Coronary artery (tissue), 2 donors: ENCODE measurements at regions not wholly inside any gene's neighbourhood (a gene's known extent, or its start where the extent isn't known, plus 50 kb on each side); places are given as distances from the start of the nearest gene placed in this dataset.
A peak's percentile ranks its signal among the peaks of the same experiment; 100 is the strongest.

Source experiments
- DNase-seq: peaks from one replicate; pipeline ENCODE4 v3.0.0-alpha.2; 2017; ENCODE audit warnings: low spot score
- H3K27ac ChIP-seq, 2 donors: fragments of 200-600 bp; sonication (generic); one replicate each; pipeline ENCODE4 v1.5.1; 2016 to 2019
- H3K4me3 ChIP-seq: fragments of 200-600 bp; sonication (generic); 2 replicates; pipeline ENCODE4 v1.5.1; 2016; ENCODE audit warnings: mild to moderate bottlenecking, moderate library complexity
- TF ChIP-seq, protein P1 (sequence below): fragments of 200-600 bp; sonication (generic); IDR thresholded peaks from one replicate; pipeline ENCODE4 v1.5.1; 2019; ENCODE audit warnings: antibody characterized with exemption

DNA sequence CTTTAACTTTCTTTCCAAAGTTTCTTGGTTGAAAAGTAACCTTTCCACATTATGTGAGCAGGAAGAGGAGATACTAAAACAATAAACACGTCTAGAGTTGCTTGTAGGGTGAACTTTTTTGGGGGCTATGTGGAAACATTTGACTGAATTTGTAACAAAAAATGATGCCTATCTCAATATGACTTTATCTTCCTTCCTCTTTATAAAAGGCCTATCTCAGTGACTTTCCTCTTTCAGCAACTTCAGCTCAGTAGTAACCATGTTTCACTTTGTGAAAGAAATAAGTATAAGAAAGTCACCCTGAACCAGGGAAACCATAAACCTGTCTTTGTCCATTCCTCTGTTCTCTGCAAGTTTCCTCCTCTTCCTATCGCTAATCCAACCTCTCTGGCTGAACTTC is 124.7 kb upstream of the TMEM164 start:
- TF ChIP-seq, protein P1, sequence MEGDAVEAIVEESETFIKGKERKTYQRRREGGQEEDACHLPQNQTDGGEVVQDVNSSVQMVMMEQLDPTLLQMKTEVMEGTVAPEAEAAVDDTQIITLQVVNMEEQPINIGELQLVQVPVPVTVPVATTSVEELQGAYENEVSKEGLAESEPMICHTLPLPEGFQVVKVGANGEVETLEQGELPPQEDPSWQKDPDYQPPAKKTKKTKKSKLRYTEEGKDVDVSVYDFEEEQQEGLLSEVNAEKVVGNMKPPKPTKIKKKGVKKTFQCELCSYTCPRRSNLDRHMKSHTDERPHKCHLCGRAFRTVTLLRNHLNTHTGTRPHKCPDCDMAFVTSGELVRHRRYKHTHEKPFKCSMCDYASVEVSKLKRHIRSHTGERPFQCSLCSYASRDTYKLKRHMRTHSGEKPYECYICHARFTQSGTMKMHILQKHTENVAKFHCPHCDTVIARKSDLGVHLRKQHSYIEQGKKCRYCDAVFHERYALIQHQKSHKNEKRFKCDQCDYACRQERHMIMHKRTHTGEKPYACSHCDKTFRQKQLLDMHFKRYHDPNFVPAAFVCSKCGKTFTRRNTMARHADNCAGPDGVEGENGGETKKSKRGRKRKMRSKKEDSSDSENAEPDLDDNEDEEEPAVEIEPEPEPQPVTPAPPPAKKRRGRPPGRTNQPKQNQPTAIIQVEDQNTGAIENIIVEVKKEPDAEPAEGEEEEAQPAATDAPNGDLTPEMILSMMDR, result no peak
- Histone ChIP-seq H3K4me3 (no peak overlapping the region), H3K27ac (no peak overlapping the region)
- DNase-seq, result no peak

DNA sequence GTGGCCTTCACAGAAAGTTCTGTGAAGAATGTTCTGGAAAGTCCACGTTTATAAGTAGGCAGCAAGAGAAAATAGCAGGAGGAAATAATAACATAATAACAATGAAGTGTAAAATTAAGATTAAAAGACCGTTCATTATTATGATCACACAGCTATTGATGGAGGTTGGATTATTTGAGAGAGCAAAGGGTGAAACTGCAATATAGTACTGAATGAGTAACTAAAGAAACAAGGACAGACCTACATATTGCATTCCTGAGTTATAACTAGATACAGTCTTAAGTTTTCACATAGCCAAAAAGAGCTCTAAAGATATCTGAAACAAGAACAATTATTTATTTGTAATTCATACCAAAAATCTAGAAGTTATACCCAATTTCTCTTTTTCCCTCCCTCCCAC is 122.9 kb upstream of the TMEM164 start:
- Histone ChIP-seq H3K4me3 (no peak overlapping the region), H3K27ac (no peak overlapping the region)
- TF ChIP-seq, protein P1, result no peak
- DNase-seq, result no peak

DNA sequence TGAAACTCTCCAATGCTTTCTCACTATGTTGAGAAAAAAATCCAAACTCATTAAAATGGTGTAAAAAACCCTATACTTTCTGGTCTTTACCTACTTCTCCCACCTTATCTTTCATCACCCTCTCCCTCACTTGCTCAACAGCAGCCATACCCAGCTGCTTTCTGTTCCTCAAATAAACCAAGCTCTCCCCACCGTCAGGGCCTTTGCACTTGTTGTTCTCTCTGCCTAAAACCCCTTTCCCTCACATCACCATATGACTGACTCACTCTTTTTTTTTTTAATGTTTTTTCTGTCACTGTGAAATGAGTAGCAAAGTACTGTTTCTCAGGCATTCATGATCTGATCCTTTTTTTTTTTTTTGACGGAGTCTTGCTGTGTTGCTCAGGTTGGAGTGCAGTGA is 122.3 kb upstream of the TMEM164 start:
- TF ChIP-seq, protein P1, result no peak
- no peak for DNase-seq
- Histone ChIP-seq H3K27ac (no peak overlapping the region), H3K4me3 (no peak overlapping the region)

DNA sequence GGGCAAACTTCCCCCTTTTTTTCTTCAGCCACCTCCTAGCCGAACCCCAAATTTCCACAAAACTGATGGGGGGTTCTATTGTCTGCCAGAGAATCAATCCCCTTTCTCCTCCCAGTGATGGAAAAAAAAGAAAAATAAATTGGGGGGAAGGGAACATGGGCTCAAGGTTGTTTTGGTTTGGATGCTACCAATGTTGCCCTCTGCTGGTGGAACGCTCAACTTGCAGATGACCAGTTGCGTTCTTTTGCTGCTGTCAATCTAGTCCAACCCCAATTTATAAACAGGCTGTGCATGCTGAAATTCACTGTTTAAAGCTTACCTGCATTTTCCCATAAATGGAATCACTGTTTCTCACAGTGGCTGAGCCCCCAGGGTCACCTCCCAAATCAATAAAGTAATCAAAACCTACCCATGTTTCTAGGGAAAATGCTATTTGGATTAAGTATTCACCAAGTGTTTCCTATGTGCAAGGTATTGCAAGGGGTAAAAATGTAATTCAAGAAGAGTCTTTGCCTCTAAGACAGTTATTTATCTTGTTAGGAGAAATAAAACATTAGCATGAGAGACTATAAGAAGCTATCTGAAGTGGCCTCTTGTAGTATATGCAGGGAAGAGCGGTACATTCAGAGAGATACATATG is 116.7 kb upstream of the TMEM164 start:
- TF ChIP-seq, protein P1, result peak; percentile 49
- Histone ChIP-seq H3K4me3 (no peak overlapping the region), H3K27ac (no peak overlapping the region)
- no peak for DNase-seq

DNA sequence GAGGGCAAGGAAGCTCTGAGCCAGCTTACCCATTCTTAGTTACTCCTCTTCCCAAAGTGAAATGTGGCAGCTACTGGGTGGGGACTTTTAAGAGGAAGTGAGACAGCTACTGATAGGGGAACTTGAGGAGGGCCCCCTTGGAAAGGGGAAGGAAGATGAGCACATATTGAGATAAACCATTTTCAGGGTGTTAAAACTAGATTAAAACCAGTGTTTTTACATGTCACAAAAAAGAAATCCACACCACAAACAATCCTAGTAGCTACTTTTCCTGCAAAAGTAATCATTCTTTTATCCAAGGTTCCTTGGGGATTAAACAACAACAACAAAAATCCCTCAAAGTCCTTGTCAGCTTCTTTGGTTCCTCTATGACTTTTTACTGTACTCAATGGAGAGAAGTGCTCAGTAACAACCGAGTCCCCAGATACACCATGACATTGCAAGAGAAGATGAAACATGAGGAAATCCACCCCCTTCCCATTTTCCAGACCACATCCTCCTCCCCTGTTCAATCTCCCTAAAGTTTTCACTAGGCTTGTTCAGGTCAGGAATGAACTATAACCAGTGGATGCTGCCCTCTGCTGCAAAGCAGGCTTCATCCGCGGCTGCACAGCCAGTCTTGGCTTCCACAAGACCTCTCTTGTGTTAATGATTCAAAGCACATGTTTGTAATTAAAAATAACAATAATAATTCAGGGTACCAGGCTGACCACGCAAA is 113.5 kb upstream of the TMEM164 start:
- Histone ChIP-seq H3K4me3 (no peak overlapping the region), H3K27ac (no peak overlapping the region)
- TF ChIP-seq, protein P1, result no peak
- no peak for DNase-seq

DNA sequence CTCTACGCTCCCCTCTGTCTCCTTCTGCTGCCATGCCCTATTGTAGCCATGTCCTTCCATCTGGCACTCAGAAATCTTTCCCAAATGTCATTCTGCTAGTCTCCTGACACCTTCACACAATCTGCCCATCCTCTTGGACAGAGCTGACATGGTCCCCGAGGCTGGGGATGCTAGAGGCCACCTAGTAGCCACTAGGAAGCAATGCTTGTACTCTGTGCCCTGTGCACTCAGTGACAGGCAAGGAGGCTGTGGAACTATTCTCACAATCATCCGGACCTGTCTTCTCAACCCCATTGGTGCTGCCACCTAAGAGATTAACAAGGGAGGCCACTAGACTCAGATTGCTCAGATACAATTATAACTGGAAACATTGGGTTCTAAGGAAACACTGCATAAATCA is 112.6 kb upstream of the TMEM164 start:
- Histone ChIP-seq H3K4me3 (no peak overlapping the region), H3K27ac (no peak overlapping the region)
- no peak for DNase-seq
- TF ChIP-seq, protein P1, result no peak
